NT2/D1 (cell line): ENCODE measurements at regions not wholly inside any gene's neighbourhood (a gene's known extent, or its start where the extent isn't known, plus 50 kb on each side); places are given as distances from the start of the nearest gene placed in this dataset.

Experiments
- YY1 ChIP-seq: IDR thresholded peaks from 2 replicates; pipeline ENCODE4 v1.6.1; 2011; ENCODE audit not compliant: insufficient read length, insufficient read depth
- ZNF274 ChIP-seq: IDR thresholded peaks from 2 replicates; pipeline ENCODE4 v1.6.1; 2011; ENCODE audit warnings: mild to moderate bottlenecking, low read depth, low read length

GRCh38 chr12:30484658-30485057 is 211.0 kb downstream of the IPO8 start:
- TF ChIP-seq ZNF274 = no peak
- TF ChIP-seq YY1 = no peak
